Activated CD8-positive, alpha-beta memory T cell treated with anti-CD3 and anti-CD28 coated beads for 4 hours (primary cell): ENCODE measurements at regions not wholly inside any gene's neighbourhood (a gene's known extent, or its start where the extent isn't known, plus 50 kb on each side); places are given as distances from the start of the nearest gene placed in this dataset.
"Not testable (repeated sequence)": the region's sequence is repeated elsewhere in the genome, so short reads cannot be mapped to it uniquely, and the experiment has no call there.

ENCODE experiments used
- DNase-seq, 2 donors: peaks; one replicate each; pipeline ENCODE4 v3.0.0-alpha.2; 2020; ENCODE audit warnings: low read depth in 2 of 2

GRCh38 chr22:44576311-44577260 is 78.6 kb upstream of the RTL6 start:
- no peak for DNase-seq

GRCh38 chr22:44575381-44576268 is 77.6 kb upstream of the RTL6 start:
- no peak for DNase-seq

GRCh38 chr22:44574640-44575380 is 76.8 kb upstream of the RTL6 start:
- no peak for DNase-seq

DNA sequence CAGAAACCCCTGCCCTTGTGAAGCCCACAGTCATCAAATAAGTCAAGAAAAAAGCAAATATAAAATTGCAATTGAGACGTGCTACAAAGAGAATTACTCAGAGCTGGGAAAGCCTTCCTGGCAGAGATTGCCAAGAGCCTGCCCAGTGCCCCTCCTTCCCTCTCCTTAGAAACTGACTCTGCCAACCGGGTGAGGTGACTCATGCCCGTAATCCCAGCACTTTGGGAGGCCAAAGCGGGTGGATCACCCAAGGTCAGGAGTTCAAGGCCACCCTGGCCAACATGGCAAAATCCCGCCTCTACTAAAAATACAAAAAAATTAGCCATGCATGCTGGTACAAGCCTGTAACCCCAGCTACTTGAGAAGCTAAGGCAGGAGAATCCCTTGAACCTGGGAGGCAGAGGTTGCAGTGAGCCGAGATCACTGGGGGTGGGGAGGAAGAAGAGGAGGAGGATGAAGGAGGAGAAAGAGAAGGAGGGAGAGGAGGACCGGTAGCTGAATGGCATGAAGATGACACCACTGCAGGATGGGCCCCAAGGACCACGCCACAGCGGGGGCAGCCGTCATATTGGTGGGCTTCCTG is 76.1 kb upstream of the RTL6 start:
- DNase-seq, result no peak

DNA sequence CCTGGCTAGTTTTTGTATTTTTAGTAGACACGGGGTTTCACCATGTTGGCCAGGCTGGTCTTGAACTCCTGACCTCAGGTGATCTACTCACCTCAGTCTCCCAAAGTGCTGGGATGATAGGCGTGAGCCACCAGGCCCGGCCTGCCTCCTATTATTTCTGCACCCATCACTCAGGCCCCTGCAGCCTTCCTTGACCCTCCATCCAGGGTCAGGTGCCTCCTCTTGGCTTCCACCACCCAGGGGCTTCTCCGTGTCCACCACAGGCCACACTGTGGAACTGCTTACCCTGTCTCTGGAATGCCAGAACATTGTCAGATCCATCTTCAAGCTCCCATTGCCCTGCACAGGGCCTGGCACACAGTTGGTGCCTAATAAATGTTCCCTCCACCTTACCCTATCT is 75.4 kb upstream of the RTL6 start:
- DNase-seq, result no peak

GRCh38 chr22:44572414-44573207 is 74.6 kb upstream of the RTL6 start:
- DNase-seq, result no peak

GRCh38 chr22:44571566-44572413 is 73.8 kb upstream of the RTL6 start:
- DNase-seq, result no peak

- no peak for DNase-seq
Observed at GRCh38 chr22:44570476-44571445, 72.7 kb upstream of the RTL6 start.

GRCh38 chr22:44569561-44569991 is 71.5 kb upstream of the RTL6 start:
- no peak for DNase-seq

GRCh38 chr22:44567846-44568493 is 69.9 kb upstream of the RTL6 start:
- peak in 1 of 2 donors; percentile 20 for DNase-seq

GRCh38 chr22:44567378-44567841 is 69.4 kb upstream of the RTL6 start:
- not testable (repeated sequence) for DNase-seq

GRCh38 chr22:44566911-44567310 is 68.9 kb upstream of the RTL6 start:
- DNase-seq, result no peak

GRCh38 chr22:44562651-44563050 is 64.6 kb upstream of the RTL6 start:
- DNase-seq, result not testable (repeated sequence)

GRCh38 chr22:44561139-44561840 is 63.3 kb upstream of the RTL6 start:
- no peak for DNase-seq

DNA sequence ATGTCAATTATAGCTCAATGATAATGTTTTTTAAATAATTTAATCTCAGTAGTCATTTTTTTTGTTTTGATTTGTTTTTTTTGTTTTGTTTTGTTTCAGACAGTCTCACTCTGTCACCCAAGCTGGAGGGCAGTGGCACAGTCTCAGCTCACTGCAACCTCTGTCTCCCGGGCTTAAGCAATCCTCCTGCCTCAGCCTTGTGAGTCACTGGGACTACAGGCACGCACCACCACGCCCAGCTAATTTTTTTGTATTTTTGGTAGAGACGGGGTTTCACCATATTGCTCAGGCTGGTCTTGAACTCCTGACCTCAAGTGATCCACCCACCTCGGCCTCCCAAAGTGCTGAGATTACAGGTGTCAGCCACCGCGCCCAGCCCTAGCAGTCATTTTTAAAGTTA is 60.6 kb upstream of the RTL6 start:
- not testable (repeated sequence) for DNase-seq

DNA sequence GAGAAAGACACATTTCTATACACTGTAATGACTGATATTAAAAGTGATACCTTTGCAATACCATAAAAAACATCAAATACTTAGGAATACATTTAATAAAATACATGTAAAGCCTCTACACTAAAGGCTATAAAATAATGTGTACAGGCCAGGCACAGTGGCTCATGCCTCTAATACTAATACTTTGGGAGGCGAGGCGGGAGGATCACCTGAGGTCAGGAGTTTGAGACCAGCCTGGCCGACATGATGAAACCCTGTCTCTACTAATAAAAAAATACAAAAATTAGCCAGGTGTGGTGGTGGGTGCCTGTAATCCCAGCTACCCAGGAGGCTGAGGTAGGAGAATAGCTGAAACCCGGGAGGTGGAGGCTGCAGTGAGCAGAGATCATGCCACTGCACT is 59.8 kb upstream of the RTL6 start:
- DNase-seq, result not testable (repeated sequence)

GRCh38 chr22:44557064-44557748 is 59.2 kb upstream of the RTL6 start:
- no peak for DNase-seq
